Memory B cell (primary cell): ENCODE measurements at regions not wholly inside any gene's neighbourhood (a gene's known extent, or its start where the extent isn't known, plus 50 kb on each side); places are given as distances from the start of the nearest gene placed in this dataset.
"Not testable (repeated sequence)": the region's sequence is repeated elsewhere in the genome, so short reads cannot be mapped to it uniquely, and the experiment has no call there.

Source experiments
- ATAC-seq: fragments of 150-1000 bp; cut with Tn5 transposase; 2 replicates; pipeline ENCODE4 v1.10.0; 2021; ENCODE audit warnings: low read depth, mild to moderate bottlenecking, moderate library complexity
- DNase-seq, 2 donors: peaks; one replicate each; pipeline ENCODE4 v3.0.0; 2022; ENCODE audit warnings: low spot score in 2 of 2
- H3K27ac Mint-ChIP-seq: one replicate; pipeline ENCODE4 v1.8.0; 2022; ENCODE audit warnings: mild to moderate bottlenecking, moderate library complexity, mixed read lengths
- H3K27me3 Mint-ChIP-seq: one replicate; pipeline ENCODE4 v1.8.0; 2022; ENCODE audit warnings: mixed read lengths
- H3K36me3 Mint-ChIP-seq: one replicate; pipeline ENCODE4 v1.8.0; 2022; ENCODE audit warnings: mild to moderate bottlenecking, mixed read lengths
- H3K4me1 Mint-ChIP-seq: one replicate; pipeline ENCODE4 v1.8.0; 2022; ENCODE audit warnings: mixed read lengths
- H3K4me3 Mint-ChIP-seq: one replicate; pipeline ENCODE4 v1.8.0; 2022; ENCODE audit warnings: mild to moderate bottlenecking, moderate library complexity, mixed read lengths
- H3K9me3 Mint-ChIP-seq: one replicate; pipeline ENCODE4 v1.8.0; 2022; ENCODE audit warnings: mixed read lengths

DNA sequence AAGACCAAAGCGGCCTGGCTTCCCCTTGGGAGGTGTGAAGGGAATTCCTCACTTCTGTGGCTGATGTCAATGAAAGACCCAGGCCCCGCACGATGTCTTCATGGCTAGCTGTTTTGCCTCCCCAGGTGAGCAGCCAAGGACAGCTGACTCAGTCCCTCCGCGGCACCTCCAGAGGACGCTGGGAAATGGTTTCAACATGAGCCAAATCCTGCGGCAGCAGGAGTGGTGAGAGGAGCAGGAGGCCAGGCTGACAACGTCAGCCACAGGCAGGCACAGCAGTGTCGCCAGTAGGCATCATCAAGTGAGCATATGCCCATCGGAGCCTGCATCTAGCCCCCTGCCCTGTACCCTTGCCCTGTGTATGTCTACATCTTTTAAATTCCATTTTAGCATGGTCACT, 156.4 kb upstream of the RAB6C start:
- Mint-ChIP-seq H3K4me1 (no peaks in the 10 kb centered on the region), H3K4me3 (no peak overlapping the region), H3K27ac (no peak overlapping the region), H3K27me3 (peaks cover 4% of the 10 kb centered on the region), H3K9me3 (no peaks in the 10 kb centered on the region), H3K36me3 (no peaks in the 10 kb centered on the region)
- no peak for ATAC-seq
- no peak for DNase-seq

DNA sequence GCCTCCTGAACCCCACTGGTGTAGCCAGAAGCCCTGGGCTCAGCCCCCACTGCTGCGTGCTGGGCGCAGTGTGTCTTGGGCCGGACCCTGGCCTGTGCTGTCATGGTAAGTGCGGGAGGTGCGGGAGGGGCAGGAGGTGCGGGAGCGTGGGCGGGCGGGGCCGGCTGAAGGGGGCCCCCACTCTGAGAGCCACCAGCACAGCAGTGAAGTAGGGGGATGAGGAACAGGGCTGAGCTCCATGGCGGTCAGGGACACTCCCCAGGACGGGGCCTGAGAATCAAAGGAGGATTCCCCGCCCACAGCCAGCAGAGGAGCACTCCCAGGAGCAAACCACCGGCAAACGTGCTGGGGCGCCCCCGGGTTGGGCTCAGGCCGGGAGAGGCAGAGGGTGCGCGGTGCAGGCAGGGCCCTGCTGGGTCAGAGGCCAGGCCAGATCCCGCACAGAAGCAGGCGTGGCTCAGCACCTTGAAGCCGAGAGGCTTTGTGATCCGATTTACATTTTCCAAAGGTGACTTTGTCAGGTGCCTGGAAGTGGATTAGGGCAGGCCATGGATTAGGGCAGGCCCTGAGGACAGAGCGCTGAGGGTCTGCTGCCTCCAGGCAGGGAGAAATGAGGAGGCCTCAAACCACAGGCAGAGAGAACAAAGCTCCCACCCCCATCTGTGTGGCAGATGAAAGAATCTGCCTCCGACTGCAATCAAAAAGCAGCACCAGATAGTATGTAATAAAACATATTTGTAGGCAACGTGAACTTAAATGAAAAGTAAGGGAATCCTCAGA, 152.0 kb upstream of the RAB6C start:
- no peak for ATAC-seq
- H3K36me3 Mint-ChIP-seq: peaks cover 4% of the 10 kb centered on the region
- peaks cover 7% of the 10 kb centered on the region for H3K27me3 Mint-ChIP-seq
- no peak overlapping the region for H3K27ac Mint-ChIP-seq
- H3K4me1 Mint-ChIP-seq: no peaks in the 10 kb centered on the region
- H3K4me3 Mint-ChIP-seq: no peak overlapping the region
- peaks cover 3% of the 10 kb centered on the region for H3K9me3 Mint-ChIP-seq
- DNase-seq: no peak

DNA sequence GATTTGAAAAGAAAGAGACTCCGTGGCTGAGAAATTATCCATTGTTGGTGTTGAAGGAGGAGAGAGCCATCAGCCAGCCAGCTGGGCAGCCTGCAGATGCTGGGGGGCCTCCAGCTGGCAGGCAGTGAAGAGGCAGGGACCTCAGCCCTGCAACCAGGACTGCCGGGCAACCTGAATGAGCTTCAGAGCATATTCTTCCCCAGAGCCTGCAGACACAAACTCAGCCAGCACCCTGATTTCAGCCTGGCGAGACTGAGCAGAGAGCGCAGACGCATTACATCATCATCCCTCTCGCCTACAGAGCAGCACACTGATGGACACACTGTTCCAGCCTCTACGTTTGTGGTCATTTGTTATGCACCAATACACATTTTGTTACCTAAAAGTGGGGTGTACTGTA, 150.7 kb upstream of the RAB6C start:
- Mint-ChIP-seq H3K27ac (no peak overlapping the region), H3K27me3 (peaks cover 7% of the 10 kb centered on the region), H3K4me1 (no peaks in the 10 kb centered on the region), H3K4me3 (no peak overlapping the region), H3K36me3 (peaks cover 4% of the 10 kb centered on the region), H3K9me3 (peaks cover 3% of the 10 kb centered on the region)
- DNase-seq: no peak
- ATAC-seq: no peak

DNA sequence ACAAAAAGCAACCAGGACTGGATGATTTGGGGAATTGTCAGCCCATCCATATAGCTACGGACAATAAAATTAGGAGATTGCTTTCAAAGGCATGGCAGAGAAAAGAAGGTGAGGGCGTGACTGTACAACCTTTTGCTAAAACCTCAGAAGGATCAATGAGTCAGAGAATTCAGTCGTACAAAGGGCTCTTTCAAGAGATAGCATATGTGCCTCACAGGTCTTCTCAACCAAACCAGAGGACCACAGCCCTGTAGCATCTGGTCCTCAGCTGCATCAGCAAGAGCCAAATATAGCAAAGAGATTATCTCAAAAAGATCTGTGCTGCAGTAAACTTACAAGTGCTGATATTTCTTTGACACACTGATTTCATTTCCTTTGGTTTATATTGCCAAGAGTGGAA, 149.9 kb upstream of the RAB6C start:
- no peak overlapping the region for H3K4me3 Mint-ChIP-seq
- peaks cover 4% of the 10 kb centered on the region for H3K36me3 Mint-ChIP-seq
- H3K9me3 Mint-ChIP-seq: peaks cover 3% of the 10 kb centered on the region
- H3K27ac Mint-ChIP-seq: no peak overlapping the region
- ATAC-seq: no peak
- no peaks in the 10 kb centered on the region for H3K4me1 Mint-ChIP-seq
- H3K27me3 Mint-ChIP-seq: peaks cover 7% of the 10 kb centered on the region
- DNase-seq: no peak

DNA sequence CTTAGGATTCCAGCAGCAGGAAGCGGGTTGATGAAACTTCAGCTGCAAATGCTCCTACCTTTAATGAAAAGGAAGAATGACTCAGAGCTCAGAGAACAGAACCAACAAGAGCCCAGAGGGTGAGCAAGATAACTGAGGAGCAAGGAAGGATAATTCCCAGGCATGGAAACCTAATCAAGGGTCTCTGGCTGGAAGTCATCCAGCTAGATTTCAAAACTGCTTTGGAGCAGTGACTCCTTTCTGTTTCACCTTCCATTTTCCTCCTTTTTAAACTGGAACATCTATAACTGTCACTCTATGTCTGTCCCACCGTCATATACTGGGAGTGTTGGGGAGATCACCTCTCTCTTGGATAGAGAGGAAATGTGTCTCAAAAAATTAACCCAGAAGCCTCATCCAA, 148.4 kb upstream of the RAB6C start:
- Mint-ChIP-seq H3K36me3 (peaks cover 4% of the 10 kb centered on the region), H3K27ac (no peak overlapping the region), H3K4me3 (no peak overlapping the region), H3K27me3 (peaks cover 7% of the 10 kb centered on the region), H3K9me3 (peaks cover 3% of the 10 kb centered on the region), H3K4me1 (no peaks in the 10 kb centered on the region)
- no peak for DNase-seq
- no peak for ATAC-seq

DNA sequence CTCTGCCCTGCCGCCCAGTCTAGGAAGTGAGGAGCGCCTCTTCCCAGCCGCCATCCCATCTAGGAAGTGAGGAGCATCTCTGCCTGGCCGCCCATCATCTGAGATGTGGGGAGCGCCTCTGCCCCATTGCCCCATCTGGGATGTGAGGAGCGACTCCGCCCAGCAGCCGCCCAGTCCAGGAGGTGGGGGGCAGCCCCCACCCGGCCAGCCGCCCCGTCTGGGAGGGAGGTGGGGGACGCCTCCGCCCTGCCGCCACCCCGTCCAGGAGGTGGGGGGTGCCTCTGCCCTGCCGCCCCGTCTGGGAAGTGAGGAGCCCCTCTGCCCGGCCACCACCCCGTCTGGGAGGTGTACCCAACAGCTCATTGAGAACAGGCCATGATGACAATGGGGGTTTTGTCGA, 146.0 kb upstream of the RAB6C start:
- not testable (repeated sequence) for H3K4me1 Mint-ChIP-seq, H3K9me3 Mint-ChIP-seq, DNase-seq, H3K36me3 Mint-ChIP-seq, H3K27me3 Mint-ChIP-seq, H3K4me3 Mint-ChIP-seq, ATAC-seq, H3K27ac Mint-ChIP-seq

DNA sequence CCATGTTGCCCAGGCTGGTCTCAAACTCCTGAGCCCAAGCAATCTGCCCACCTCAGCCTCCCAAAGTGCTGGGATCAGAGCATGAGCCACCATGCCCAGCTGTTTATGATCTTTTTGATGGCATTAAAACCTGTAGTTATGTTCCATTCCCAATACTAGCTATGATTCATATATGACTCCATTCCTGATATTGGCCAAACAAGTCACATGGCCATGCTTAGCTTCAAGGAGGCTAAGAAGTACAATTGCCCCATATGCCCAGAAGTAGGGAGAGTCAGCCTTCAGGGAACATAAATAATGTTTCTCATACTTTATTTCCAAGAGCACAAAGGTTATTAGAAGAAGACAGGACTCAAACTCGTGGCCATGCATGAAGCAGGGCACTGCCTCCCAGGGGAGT, 132.4 kb upstream of the RAB6C start:
- no peak overlapping the region for H3K4me3 Mint-ChIP-seq
- H3K36me3 Mint-ChIP-seq: no peaks in the 10 kb centered on the region
- DNase-seq (no peak), ATAC-seq (no peak)
- H3K27ac Mint-ChIP-seq: no peak overlapping the region
- no peaks in the 10 kb centered on the region for H3K9me3 Mint-ChIP-seq
- peaks cover 12% of the 10 kb centered on the region for H3K27me3 Mint-ChIP-seq
- H3K4me1 Mint-ChIP-seq: no peaks in the 10 kb centered on the region

DNA sequence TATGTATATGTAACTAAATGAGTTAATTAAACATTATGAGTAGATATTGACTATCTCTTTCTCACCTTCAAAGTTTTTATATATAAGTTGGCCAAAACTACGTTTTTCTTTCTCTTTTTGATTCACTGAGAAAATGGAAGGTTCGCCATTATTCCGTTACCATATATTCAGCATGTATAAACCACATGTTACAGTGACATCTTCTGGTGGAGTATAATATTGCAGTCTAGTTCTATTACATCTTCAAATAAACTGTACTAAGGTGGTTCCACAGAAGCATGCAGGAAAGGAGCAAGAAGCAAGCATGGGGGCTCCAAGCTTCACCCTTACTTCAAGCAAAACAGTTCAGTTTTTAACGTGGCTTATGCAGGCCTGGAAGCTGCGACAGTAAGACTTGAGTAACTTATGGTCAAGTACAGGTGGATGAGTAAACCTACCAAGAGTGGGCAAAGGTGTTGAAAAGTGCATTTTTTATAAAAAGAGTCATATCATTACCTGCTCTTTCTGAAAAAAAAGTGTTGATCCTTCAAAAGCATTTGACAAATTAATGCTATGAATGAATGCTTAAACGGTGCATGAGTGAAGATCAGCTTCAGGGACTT, 129.8 kb upstream of the RAB6C start:
- Mint-ChIP-seq H3K36me3 (no peaks in the 10 kb centered on the region), H3K4me1 (no peaks in the 10 kb centered on the region), H3K9me3 (no peaks in the 10 kb centered on the region), H3K27ac (no peak overlapping the region), H3K27me3 (peaks cover 12% of the 10 kb centered on the region), H3K4me3 (no peak overlapping the region)
- DNase-seq: peak in 1 of 2 donors; percentile 60
- ATAC-seq: peak; percentile 77

DNA sequence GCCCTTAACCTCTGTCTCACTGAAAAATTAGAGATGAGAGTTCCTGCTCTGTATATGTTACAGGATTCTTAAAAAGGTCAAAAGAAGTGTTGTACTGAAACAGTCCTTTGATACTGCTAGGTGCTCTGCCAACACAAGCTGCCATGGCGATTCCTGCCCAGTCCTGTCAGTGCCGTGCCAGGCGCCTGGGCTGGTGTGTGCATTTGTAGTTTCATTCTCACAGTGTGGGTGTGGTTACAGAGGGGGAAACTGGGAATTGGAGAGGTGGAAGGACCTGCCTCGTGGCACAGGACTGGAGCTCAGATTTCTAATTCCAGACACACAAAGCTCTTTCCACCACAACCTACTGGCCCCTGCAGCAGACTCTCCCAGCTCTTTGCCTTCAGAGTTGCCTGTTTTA, 122.3 kb upstream of the RAB6C start:
- H3K4me1 Mint-ChIP-seq: no peaks in the 10 kb centered on the region
- peaks cover 3% of the 10 kb centered on the region for H3K9me3 Mint-ChIP-seq
- no peak overlapping the region for H3K27ac Mint-ChIP-seq
- H3K27me3 Mint-ChIP-seq: peaks cover 3% of the 10 kb centered on the region
- no peak for DNase-seq
- no peak overlapping the region for H3K4me3 Mint-ChIP-seq
- no peaks in the 10 kb centered on the region for H3K36me3 Mint-ChIP-seq
- no peak for ATAC-seq

DNA sequence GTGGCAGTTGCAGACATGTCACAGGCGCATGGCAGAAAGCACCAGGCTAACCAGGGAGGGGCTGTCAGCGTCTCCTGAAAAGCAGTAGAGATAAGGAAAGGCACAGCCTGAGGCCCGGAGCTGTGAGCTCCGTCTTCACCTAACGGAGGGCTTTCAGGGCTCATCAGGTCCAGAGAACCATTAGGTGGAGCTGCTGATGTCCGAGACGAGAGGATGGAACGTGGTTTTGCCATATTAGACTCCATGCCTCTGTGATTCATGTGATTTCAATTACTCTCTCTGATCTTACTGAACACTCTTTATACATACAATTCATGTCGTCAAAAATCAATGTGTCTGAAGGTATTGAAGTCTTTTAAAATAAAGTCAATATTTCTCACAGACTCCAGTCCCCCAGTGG, 120.3 kb upstream of the RAB6C start:
- no peaks in the 10 kb centered on the region for H3K36me3 Mint-ChIP-seq
- ATAC-seq: no peak
- H3K27ac Mint-ChIP-seq: no peak overlapping the region
- DNase-seq: no peak
- H3K9me3 Mint-ChIP-seq: peaks cover 3% of the 10 kb centered on the region
- H3K4me3 Mint-ChIP-seq: no peak overlapping the region
- H3K4me1 Mint-ChIP-seq: no peaks in the 10 kb centered on the region
- H3K27me3 Mint-ChIP-seq: peaks cover 3% of the 10 kb centered on the region

DNA sequence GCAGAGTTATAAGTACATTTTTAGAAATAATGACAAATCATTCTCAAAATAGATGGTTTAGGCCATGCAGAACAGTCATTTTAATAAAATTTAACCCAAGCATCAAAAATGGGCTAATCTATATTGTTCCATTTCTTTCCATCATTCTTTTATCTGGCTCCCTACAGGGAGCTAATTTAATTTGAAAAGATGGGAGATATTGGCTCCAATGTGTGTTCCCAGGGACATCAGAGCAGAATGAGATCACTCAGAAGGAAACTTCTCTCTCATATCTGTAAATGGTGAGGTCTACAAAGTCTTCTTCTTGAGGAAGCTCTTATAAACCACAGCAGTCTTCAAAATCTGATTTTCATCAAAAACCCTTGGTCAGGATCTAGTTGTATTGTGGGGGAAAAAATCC, 119.4 kb upstream of the RAB6C start:
- DNase-seq (no peak), ATAC-seq (no peak)
- H3K4me1 Mint-ChIP-seq: no peaks in the 10 kb centered on the region
- H3K9me3 Mint-ChIP-seq: peaks cover 3% of the 10 kb centered on the region
- no peak overlapping the region for H3K4me3 Mint-ChIP-seq
- no peak overlapping the region for H3K27ac Mint-ChIP-seq
- no peaks in the 10 kb centered on the region for H3K36me3 Mint-ChIP-seq
- peaks cover 3% of the 10 kb centered on the region for H3K27me3 Mint-ChIP-seq

DNA sequence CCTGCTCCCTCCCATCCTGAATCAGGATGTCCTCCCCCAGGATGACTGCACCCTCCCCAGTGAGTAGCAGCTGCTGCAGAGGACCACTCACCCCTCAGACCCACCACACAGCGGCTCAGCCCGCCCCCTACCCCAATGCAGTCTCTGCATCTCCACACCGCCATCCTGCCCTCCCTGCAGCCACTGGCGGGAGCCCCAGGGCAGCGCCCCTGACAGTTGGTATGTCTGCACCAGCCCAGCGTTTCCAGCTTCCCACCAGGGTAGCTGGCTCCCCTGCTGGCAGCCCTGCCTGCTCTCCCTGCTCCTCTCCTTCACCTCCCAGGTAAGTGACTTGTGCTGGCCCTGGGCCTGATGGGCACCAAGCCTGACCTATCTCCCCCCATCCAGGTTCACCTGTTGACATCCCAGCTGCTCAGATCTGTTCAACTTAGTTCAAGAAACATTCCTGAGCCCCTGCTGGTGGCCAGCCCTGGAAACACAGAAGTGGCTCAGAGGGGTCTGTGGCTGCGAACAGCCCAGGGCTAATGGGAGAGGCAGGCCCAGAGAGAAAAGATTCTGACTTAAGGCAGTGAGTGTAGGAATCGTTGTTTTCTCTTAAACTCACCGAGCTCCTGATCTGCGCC, 117.7 kb upstream of the RAB6C start:
- DNase-seq (no peak), ATAC-seq (no peak)
- peaks cover 3% of the 10 kb centered on the region for H3K27me3 Mint-ChIP-seq
- H3K4me3 Mint-ChIP-seq: no peak overlapping the region
- H3K36me3 Mint-ChIP-seq: no peaks in the 10 kb centered on the region
- no peak overlapping the region for H3K27ac Mint-ChIP-seq
- no peaks in the 10 kb centered on the region for H3K9me3 Mint-ChIP-seq
- H3K4me1 Mint-ChIP-seq: no peaks in the 10 kb centered on the region

DNA sequence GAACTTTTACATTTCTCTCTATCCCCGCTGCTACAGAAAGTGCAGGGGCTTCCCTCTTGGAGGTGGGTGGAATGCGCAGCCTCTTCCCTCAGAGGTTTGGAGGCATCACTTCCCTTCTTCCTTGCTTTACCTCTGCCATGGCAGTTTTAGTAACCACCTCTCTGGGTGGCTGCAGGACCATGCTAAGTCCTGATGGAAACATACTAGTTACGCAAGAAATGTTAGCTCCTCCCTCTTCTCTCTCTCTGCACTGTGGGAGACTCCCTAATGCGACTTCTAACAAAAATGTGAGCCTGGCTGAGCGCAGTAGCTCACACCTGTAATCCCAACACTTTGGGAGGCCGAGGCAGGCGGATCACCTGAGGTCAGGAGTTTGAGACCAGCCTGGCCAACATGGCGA, 116.8 kb upstream of the RAB6C start:
- Mint-ChIP-seq H3K4me1 (no peaks in the 10 kb centered on the region), H3K36me3 (no peaks in the 10 kb centered on the region), H3K9me3 (no peaks in the 10 kb centered on the region), H3K27ac (no peak overlapping the region), H3K27me3 (peaks cover 4% of the 10 kb centered on the region), H3K4me3 (no peak overlapping the region)
- ATAC-seq: no peak
- no peak for DNase-seq

DNA sequence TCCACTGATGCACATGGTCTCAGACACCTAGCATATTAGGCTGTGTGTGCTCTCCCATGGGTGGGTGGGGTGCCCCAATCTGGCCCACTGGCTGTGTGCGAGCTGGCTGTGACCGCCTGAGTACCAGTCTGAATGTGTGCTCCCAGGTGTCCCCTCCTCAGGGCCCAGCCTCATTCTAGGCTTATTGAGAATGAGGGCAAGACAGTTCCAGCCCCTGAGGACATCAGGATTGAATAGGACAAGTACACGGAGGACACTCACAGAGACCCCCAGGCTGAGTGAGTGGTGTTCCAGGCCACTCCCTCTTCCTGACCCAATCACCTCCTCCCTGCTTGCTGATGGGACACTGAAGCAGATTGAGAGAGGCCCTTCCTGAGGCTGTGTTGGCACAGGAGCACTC, 116.1 kb upstream of the RAB6C start:
- H3K4me1 Mint-ChIP-seq: no peaks in the 10 kb centered on the region
- no peak for ATAC-seq
- DNase-seq: no peak
- no peaks in the 10 kb centered on the region for H3K9me3 Mint-ChIP-seq
- H3K4me3 Mint-ChIP-seq: no peak overlapping the region
- peaks cover 4% of the 10 kb centered on the region for H3K27me3 Mint-ChIP-seq
- H3K27ac Mint-ChIP-seq: no peak overlapping the region
- no peaks in the 10 kb centered on the region for H3K36me3 Mint-ChIP-seq

DNA sequence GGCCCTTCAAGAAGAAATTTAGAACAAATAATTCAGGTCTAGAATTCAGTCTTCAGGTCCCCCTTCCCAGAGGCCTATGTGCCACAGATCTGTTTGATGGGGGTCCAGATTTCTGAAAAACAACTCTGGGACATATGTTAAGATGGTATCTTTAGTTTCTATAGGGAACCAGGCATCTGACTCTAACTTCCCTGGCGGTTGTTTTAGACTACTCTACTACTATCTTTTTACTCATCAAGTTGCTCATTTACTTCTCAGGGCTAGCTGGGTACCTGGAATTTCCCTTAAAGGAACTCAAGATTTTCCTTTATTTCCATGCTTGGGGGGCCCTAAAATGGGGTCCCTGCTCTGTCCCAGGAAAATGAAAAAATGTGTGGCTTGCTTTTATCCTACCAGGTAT, 114.7 kb upstream of the RAB6C start:
- DNase-seq: no peak
- Mint-ChIP-seq H3K4me1 (no peaks in the 10 kb centered on the region), H3K9me3 (no peaks in the 10 kb centered on the region), H3K27me3 (peaks cover 4% of the 10 kb centered on the region), H3K4me3 (no peak overlapping the region), H3K27ac (no peak overlapping the region), H3K36me3 (no peaks in the 10 kb centered on the region)
- no peak for ATAC-seq
